ENCODE measurements at regions not wholly inside any gene's neighbourhood (a gene's known extent, or its start where the extent isn't known, plus 50 kb on each side); places are given as distances from the start of the nearest gene placed in this dataset.

GRCh38 chr14:62468946-62469345 is 576.3 kb downstream of the KCNH5 start:
- no peaks in the 10 kb centered on the region for H3F3A ChIP-seq (ENCODE audit: low read depth)
- TF ChIP-seq EZH2phosphoT487 (IDR thresholded peaks at IDR 0.05), result no peak
- TF ChIP-seq CTCF (IDR thresholded peaks at IDR 0.05), result no peak
- TF ChIP-seq EZH2 (IDR thresholded peaks at IDR 0.05), result no peak
- H3K9me3 ChIP-seq (ENCODE audit: low read depth), result no peaks in the 10 kb centered on the region
- H3K27me3 ChIP-seq, result no peaks in the 10 kb centered on the region
- Mint-ChIP-seq H3K4me3 (no peak overlapping the region), H3K27me3 (ENCODE audit: insufficient read depth, low read depth) (no peaks in the 10 kb centered on the region), H3K4me1 (no peaks in the 10 kb centered on the region), H3K27ac (no peak overlapping the region), H3K36me3 (no peaks in the 10 kb centered on the region), H3K9me3 (peaks cover 2% of the 10 kb centered on the region)
- no peak overlapping the region for H3K4me3 ChIP-seq
- no peaks in the 10 kb centered on the region for H3K36me3 ChIP-seq
- no peaks in the 10 kb centered on the region for H3K79me2 ChIP-seq (ENCODE audit: low read depth)
- H3K27ac ChIP-seq, result no peak overlapping the region
- H3K4me2 ChIP-seq, result no peak overlapping the region
- no peaks in the 10 kb centered on the region for H3K4me1 ChIP-seq
- H3K9ac ChIP-seq, result no peak overlapping the region
- H4K20me1 ChIP-seq (ENCODE audit: low read depth), result no peaks in the 10 kb centered on the region
- no peak overlapping the region for H2AFZ ChIP-seq (replicated peaks)
- no peak for DNase-seq (ENCODE audit: low spot score)

- H3K36me3 Mint-ChIP-seq, result no peaks in the 10 kb centered on the region
- H3K27ac Mint-ChIP-seq, result no peak overlapping the region
- Histone ChIP-seq H3K79me2 (ENCODE audit: low read depth) (no peaks in the 10 kb centered on the region), H3K36me3 (no peaks in the 10 kb centered on the region), H3K9me3 (ENCODE audit: low read depth) (no peaks in the 10 kb centered on the region), H3K4me3 (no peak overlapping the region), H3K4me1 (peaks cover 2% of the 10 kb centered on the region), H3F3A (ENCODE audit: low read depth) (no peaks in the 10 kb centered on the region), H4K20me1 (ENCODE audit: low read depth) (no peaks in the 10 kb centered on the region), H3K9ac (no peak overlapping the region), H2AFZ (replicated peaks) (no peak overlapping the region), H3K27ac (no peak overlapping the region), H3K4me2 (no peak overlapping the region), H3K27me3 (no peaks in the 10 kb centered on the region)
- H3K9me3 Mint-ChIP-seq, result peaks cover 2% of the 10 kb centered on the region
- H3K27me3 Mint-ChIP-seq (ENCODE audit: insufficient read depth, low read depth), result no peaks in the 10 kb centered on the region
- no peak overlapping the region for H3K4me3 Mint-ChIP-seq
- TF ChIP-seq CTCF (IDR thresholded peaks at IDR 0.05) (no peak), EZH2phosphoT487 (IDR thresholded peaks at IDR 0.05) (no peak), EZH2 (IDR thresholded peaks at IDR 0.05) (no peak)
- no peak for DNase-seq (ENCODE audit: low spot score)
- H3K4me1 Mint-ChIP-seq, result no peaks in the 10 kb centered on the region
Measured at GRCh38 chr14:62470935-62471334, 574.3 kb downstream of the KCNH5 start.

GRCh38 chr14:62491146-62491545 is 554.1 kb downstream of the KCNH5 start:
- TF ChIP-seq CTCF (IDR thresholded peaks at IDR 0.05) (no peak), EZH2 (IDR thresholded peaks at IDR 0.05) (no peak), EZH2phosphoT487 (IDR thresholded peaks at IDR 0.05) (no peak)
- H3K27me3 ChIP-seq, result no peaks in the 10 kb centered on the region
- H3K79me2 ChIP-seq (ENCODE audit: low read depth), result no peaks in the 10 kb centered on the region
- peaks cover 2% of the 10 kb centered on the region for H3K27me3 Mint-ChIP-seq (ENCODE audit: insufficient read depth, low read depth)
- no peak for DNase-seq (ENCODE audit: low spot score)
- H3K36me3 Mint-ChIP-seq, result no peaks in the 10 kb centered on the region
- H3K4me3 ChIP-seq, result no peak overlapping the region
- no peaks in the 10 kb centered on the region for H3F3A ChIP-seq (ENCODE audit: low read depth)
- peaks cover 3% of the 10 kb centered on the region for H3K9me3 Mint-ChIP-seq
- H3K4me1 Mint-ChIP-seq, result no peaks in the 10 kb centered on the region
- H3K4me3 Mint-ChIP-seq, result no peak overlapping the region
- no peak overlapping the region for H3K27ac ChIP-seq
- H3K9me3 ChIP-seq (ENCODE audit: low read depth), result peaks cover 8% of the 10 kb centered on the region
- no peak overlapping the region for H3K4me2 ChIP-seq
- no peaks in the 10 kb centered on the region for H3K4me1 ChIP-seq
- no peak overlapping the region for H3K27ac Mint-ChIP-seq
- H4K20me1 ChIP-seq (ENCODE audit: low read depth), result no peaks in the 10 kb centered on the region
- no peak overlapping the region for H2AFZ ChIP-seq (replicated peaks)
- H3K36me3 ChIP-seq, result peaks cover 4% of the 10 kb centered on the region
- H3K9ac ChIP-seq, result no peak overlapping the region

Data from neural progenitor cell (in vitro differentiated cells).